Mesenchymal stem cell (in vitro differentiated cells and primary cell): ENCODE measurements at regions not wholly inside any gene's neighbourhood (a gene's known extent, or its start where the extent isn't known, plus 50 kb on each side); places are given as distances from the start of the nearest gene placed in this dataset.
"Not testable (repeated sequence)": the region's sequence is repeated elsewhere in the genome, so short reads cannot be mapped to it uniquely, and the experiment has no call there.

ENCODE experiments used
- DNase-seq: peaks from one replicate; pipeline ENCODE4 v3.0.0-alpha.2; 2013
- H2AFZ ChIP-seq: one replicate; pipeline ENCODE4 v1.6.1; 2013; ENCODE audit warnings: low read depth, mild to moderate bottlenecking, control low read depth, inconsistent platforms, low read length, moderate library complexity
- H2AK5ac ChIP-seq: 2 replicates; pipeline ENCODE4 v1.6.1; 2013; ENCODE audit warnings: low read length, moderate library complexity, mild to moderate bottlenecking, inconsistent platforms; ENCODE audit not compliant: severe bottlenecking
- H2BK120ac ChIP-seq: one replicate; pipeline ENCODE4 v1.6.1; 2013; ENCODE audit warnings: low read depth, mild to moderate bottlenecking, inconsistent platforms, low read length, moderate library complexity
- H2BK12ac ChIP-seq, 2 experiments: one replicate each; pipeline ENCODE4 v1.6.1; 2013; ENCODE audit warnings: inconsistent platforms in 2 of 2, low read length in 2 of 2, mild to moderate bottlenecking in 2 of 2, moderate library complexity in 2 of 2, control low read depth in 1 of 2
- H2BK15ac ChIP-seq: one replicate; pipeline ENCODE4 v1.6.1; 2013; ENCODE audit warnings: mild to moderate bottlenecking, low read depth, inconsistent platforms; ENCODE audit not compliant: poor library complexity, severe bottlenecking
- H2BK5ac ChIP-seq: 2 replicates; pipeline ENCODE4 v1.6.1; 2013; ENCODE audit warnings: low read depth, mild to moderate bottlenecking, low read length, control low read depth, inconsistent platforms; ENCODE audit not compliant: poor library complexity, severe bottlenecking
- H3K14ac ChIP-seq, 2 experiments: one replicate each; pipeline ENCODE4 v1.6.1; 2013; ENCODE audit warnings: inconsistent platforms in 2 of 2, low read length in 2 of 2, control low read depth in 1 of 2, mild to moderate bottlenecking in 1 of 2, moderate library complexity in 1 of 2
- H3K18ac ChIP-seq, 2 experiments: one replicate each; pipeline ENCODE4 v1.6.1; 2013; ENCODE audit warnings: inconsistent platforms in 2 of 2, low read length in 2 of 2, control low read depth in 1 of 2, low read depth in 1 of 2, mild to moderate bottlenecking in 1 of 2
- H3K23ac ChIP-seq, 2 experiments: one replicate each; pipeline ENCODE4 v1.6.1; 2013; ENCODE audit warnings: inconsistent platforms in 2 of 2, low read length in 2 of 2, mild to moderate bottlenecking in 2 of 2, moderate library complexity in 2 of 2, control low read depth in 1 of 2
- H3K27ac ChIP-seq: 2 replicates; pipeline ENCODE4 v1.5.1; 2013; ENCODE audit warnings: mild to moderate bottlenecking, moderate library complexity, low read length, control low read depth, inconsistent platforms; ENCODE audit not compliant: poor library complexity, severe bottlenecking
- H3K27me3 ChIP-seq, 2 experiments: 2 replicates each; pipeline versions ENCODE4 v1.6.1 to v1.7.0; 2013; ENCODE audit warnings: low read length in 2 of 2, mild to moderate bottlenecking in 2 of 2, moderate library complexity in 2 of 2, control low read depth in 1 of 2, inconsistent platforms in 1 of 2; ENCODE audit not compliant: control insufficient read depth in 1 of 2, insufficient read depth in 1 of 2
- H3K36me3 ChIP-seq, 2 experiments: 2 replicates each; pipeline versions ENCODE4 v1.6.1 to v1.7.0; 2013; ENCODE audit warnings: low read length in 2 of 2, control low read depth in 1 of 2, inconsistent platforms in 1 of 2, low read depth in 1 of 2, mild to moderate bottlenecking in 1 of 2; ENCODE audit not compliant: insufficient read depth in 2 of 2, control insufficient read depth in 1 of 2
- H3K4ac ChIP-seq, 2 experiments: one replicate each; pipeline ENCODE4 v1.6.1; 2013; ENCODE audit warnings: inconsistent platforms in 2 of 2, low read length in 2 of 2, mild to moderate bottlenecking in 2 of 2, moderate library complexity in 2 of 2, control low read depth in 1 of 2, low read depth in 1 of 2
- H3K4me1 ChIP-seq: 2 replicates; pipeline ENCODE4 v1.6.1; 2013; ENCODE audit warnings: low read depth, low read length, control low read depth; ENCODE audit not compliant: control insufficient read depth, insufficient read depth
- H3K4me2 ChIP-seq: 2 replicates; pipeline ENCODE4 v1.6.1; 2013; ENCODE audit warnings: low read length, mild to moderate bottlenecking, inconsistent platforms; ENCODE audit not compliant: poor library complexity, severe bottlenecking
- H3K4me3 ChIP-seq, 2 experiments: 2 replicates each; pipeline versions ENCODE4 v1.5.1 to v1.7.0; 2013; ENCODE audit warnings: low read length in 2 of 2, mild to moderate bottlenecking in 2 of 2, control low read depth in 1 of 2, low read depth in 1 of 2; ENCODE audit not compliant: insufficient read depth in 1 of 2
- H3K79me1 ChIP-seq: replicated peaks from 2 replicates; pipeline ENCODE4 v1.6.1; 2013; ENCODE audit warnings: mild to moderate bottlenecking, control low read depth, low read length, inconsistent platforms; ENCODE audit not compliant: poor library complexity, severe bottlenecking
- H3K9ac ChIP-seq: 2 replicates; pipeline ENCODE4 v1.7.0; 2013; ENCODE audit warnings: mild to moderate bottlenecking, low read length, moderate library complexity
- H3K9me3 ChIP-seq: 2 replicates; pipeline ENCODE4 v1.7.0; 2013; ENCODE audit warnings: mild to moderate bottlenecking, low read length; ENCODE audit not compliant: control insufficient read depth
- H4K8ac ChIP-seq: one replicate; pipeline ENCODE4 v1.6.1; 2013; ENCODE audit warnings: inconsistent platforms, mild to moderate bottlenecking, low read length, moderate library complexity
- H4K91ac ChIP-seq: one replicate; pipeline ENCODE4 v1.6.1; 2013; ENCODE audit warnings: mild to moderate bottlenecking, low read length, inconsistent platforms
- WGBS: methylation state at CpG from one replicate; pipeline ENCODE4 v1.1.7; 2013; ENCODE audit warnings: mixed read lengths; 5-methylcytosine and 5-hydroxymethylcytosine counted together

- not testable (repeated sequence) for H3K4me1 ChIP-seq, H4K91ac ChIP-seq, H2BK12ac ChIP-seq, H4K8ac ChIP-seq, H3K79me1 ChIP-seq, H2BK5ac ChIP-seq, H3K14ac ChIP-seq, H2BK120ac ChIP-seq, H3K36me3 ChIP-seq, H3K27ac ChIP-seq, H3K23ac ChIP-seq, H3K4ac ChIP-seq, DNase-seq, H3K4me2 ChIP-seq, H3K4me3 ChIP-seq, H2BK15ac ChIP-seq, H3K18ac ChIP-seq, H2AFZ ChIP-seq, H2AK5ac ChIP-seq, H3K9me3 ChIP-seq, H3K9ac ChIP-seq
- H3K27me3 ChIP-seq = peaks cover 0 to 14% of the 10 kb centered on the region in 2 experiments
- WGBS = 98% methylated on average over 5 of the region's 5 CpGs
Measured at GRCh38 chr10:124192664-124193308, 99.4 kb upstream of the CHST15 start.

DNA sequence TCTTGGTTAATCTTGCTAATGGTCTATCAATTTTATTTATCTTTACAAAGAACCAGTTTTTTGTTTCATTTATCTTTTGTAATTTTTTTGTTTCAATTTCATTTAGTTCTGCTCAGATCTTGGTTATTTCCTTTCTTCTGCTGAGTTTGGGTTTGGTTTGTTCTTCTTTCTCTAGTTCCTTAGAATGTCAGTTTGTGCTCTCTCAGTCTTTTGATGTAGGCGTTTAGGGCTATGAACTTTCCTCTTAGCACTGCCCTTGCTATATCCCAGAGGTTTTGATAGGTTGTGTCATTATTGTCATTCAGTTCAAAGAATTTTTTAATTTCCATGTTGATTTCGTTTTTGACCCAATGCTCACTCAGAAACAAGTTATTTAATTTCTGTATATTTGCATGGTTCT is 97.1 kb upstream of the CHST15 start:
- not testable (repeated sequence) for H3K23ac ChIP-seq, DNase-seq, H4K91ac ChIP-seq, H3K27ac ChIP-seq, H3K9me3 ChIP-seq, H2BK120ac ChIP-seq, H2BK5ac ChIP-seq, H3K4me3 ChIP-seq, H3K4me2 ChIP-seq, H2AK5ac ChIP-seq, H2BK12ac ChIP-seq, H3K79me1 ChIP-seq, H3K4ac ChIP-seq, H3K9ac ChIP-seq, H3K36me3 ChIP-seq, H2AFZ ChIP-seq, H3K14ac ChIP-seq, H2BK15ac ChIP-seq, H3K18ac ChIP-seq, H4K8ac ChIP-seq, H3K4me1 ChIP-seq
- WGBS = no CpG with 5 or more reads among the region's 2 CpGs
- peaks cover 0 to 20% of the 10 kb centered on the region in 2 experiments for H3K27me3 ChIP-seq

DNA sequence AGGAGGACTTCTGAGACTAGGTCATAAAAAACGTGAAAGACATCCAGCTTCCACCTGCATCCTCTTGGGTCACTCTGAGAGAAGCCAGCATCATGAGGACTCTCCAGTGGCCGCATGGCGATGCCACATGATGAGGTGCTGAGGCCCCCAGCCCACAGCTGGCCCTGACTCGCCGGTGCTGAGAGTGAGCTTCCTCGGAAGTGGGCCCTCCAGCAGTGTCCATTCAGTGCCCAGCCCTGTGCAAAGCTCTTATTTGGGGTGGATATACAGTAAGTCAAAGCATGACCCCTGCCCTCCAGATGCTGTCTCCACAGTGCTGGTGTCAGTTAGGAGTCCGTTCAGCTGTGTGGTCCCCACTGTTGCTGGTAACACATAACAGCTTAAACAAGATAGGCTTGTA is 93.6 kb upstream of the CHST15 start:
- Histone ChIP-seq H3K4me2 (no peak overlapping the region), H2AFZ (no peak overlapping the region), H3K27ac (no peak overlapping the region), H2BK5ac (no peak overlapping the region), H3K4me3 (no peak overlapping the region), H2BK120ac (no peak overlapping the region), H3K27me3 (peaks cover 0 to 25% of the 10 kb centered on the region in 2 experiments), H3K14ac (no peak overlapping the region), H2BK12ac (no peak overlapping the region), H3K18ac (no peak overlapping the region), H3K9ac (no peak overlapping the region), H3K79me1 (no peaks in the 10 kb centered on the region), H3K4me1 (peaks cover 10% of the 10 kb centered on the region), H4K8ac (no peak overlapping the region), H2BK15ac (no peak overlapping the region), H3K23ac (no peak overlapping the region), H2AK5ac (no peak overlapping the region), H3K9me3 (peaks cover 3% of the 10 kb centered on the region), H4K91ac (no peak overlapping the region), H3K36me3 (no peaks in the 10 kb centered on the region), H3K4ac (no peak overlapping the region)
- WGBS = 93% methylated on average over 7 of the region's 7 CpGs
- DNase-seq = no peak

GRCh38 chr10:124185084-124185483 is 91.7 kb upstream of the CHST15 start:
- DNase-seq = no peak
- H3K4me1 ChIP-seq = peaks cover 20% of the 10 kb centered on the region
- no peak overlapping the region for H2BK120ac ChIP-seq
- H3K4me3 ChIP-seq = no peak overlapping the region
- H2AK5ac ChIP-seq = no peak overlapping the region
- no peak overlapping the region for H3K9ac ChIP-seq
- no peak overlapping the region for H3K4ac ChIP-seq
- H4K91ac ChIP-seq = no peak overlapping the region
- no peak overlapping the region for H3K18ac ChIP-seq
- 65% methylated on average over 8 of the region's 8 CpGs for WGBS
- H3K27me3 ChIP-seq = peaks cover 0 to 14% of the 10 kb centered on the region in 2 experiments
- H2BK12ac ChIP-seq = no peak overlapping the region
- H3K79me1 ChIP-seq = no peaks in the 10 kb centered on the region
- no peaks in the 10 kb centered on the region for H3K36me3 ChIP-seq
- H3K9me3 ChIP-seq = peaks cover 3% of the 10 kb centered on the region
- no peak overlapping the region for H3K23ac ChIP-seq
- H3K14ac ChIP-seq = no peak overlapping the region
- no peak overlapping the region for H2BK15ac ChIP-seq
- no peak overlapping the region for H3K27ac ChIP-seq
- H3K4me2 ChIP-seq = no peak overlapping the region
- H2BK5ac ChIP-seq = no peak overlapping the region
- no peak overlapping the region for H4K8ac ChIP-seq
- H2AFZ ChIP-seq = no peak overlapping the region
